Caco-2 (cell line): ENCODE measurements at regions not wholly inside any gene's neighbourhood (a gene's known extent, or its start where the extent isn't known, plus 50 kb on each side); places are given as distances from the start of the nearest gene placed in this dataset.

Experiments used
- BruUV-seq: library from RNA; stranded (reverse); fragments of 400-500 nt; replicated peaks from 2 replicates; lab custom pipeline; 2021; lab: Mats Ljungman, UMichigan
- CTCF ChIA-PET: fragments of 300-600 bp; sonication (Branson Sonifier 250); formaldehyde crosslinking; loops from one replicate; lab custom pipeline; 2022; ENCODE audit warnings: antibody characterized with exemption; lab: Charles Lee
- POLR2A ChIA-PET: fragments of 300-600 bp; sonication (Branson Sonifier 250); formaldehyde crosslinking; loops from one replicate; lab custom pipeline; 2022; ENCODE audit warnings: antibody characterized with exemption; lab: Charles Lee
- DNase-seq, 2 experiments: peaks; one replicate each; pipeline versions ENCODE4 v3.0.0 to v3.0.0-alpha.2; 2020 to 2022
- H3K27me3 ChIP-seq: replicated peaks from 2 replicates; pipeline ENCODE4 v1.6.0; 2011; ENCODE audit warnings: low read length; ENCODE audit not compliant: control insufficient read depth, insufficient read depth
- H3K36me3 ChIP-seq: 2 replicates; pipeline ENCODE4 v1.5.1; 2011; ENCODE audit warnings: low read length; ENCODE audit not compliant: control insufficient read depth, insufficient read depth
- H3K4me1 ChIP-seq: fragments of 250-450 bp; sonication (Bioruptor Pico); 2 replicates; pipeline ENCODE4 v1.5.1; 2020; ENCODE audit warnings: mild to moderate bottlenecking
- H3K4me3 ChIP-seq: 2 replicates; pipeline ENCODE4 v1.5.1; 2011; ENCODE audit warnings: low read depth, mild to moderate bottlenecking, control low read depth, low read length
- H3K9me3 ChIP-seq: fragments of 250-450 bp; sonication (Bioruptor Pico); 2 replicates; pipeline ENCODE4 v1.5.1; 2020; ENCODE audit warnings: mild to moderate bottlenecking, moderate library complexity
- H3K27ac Mint-ChIP-seq: one replicate; pipeline ENCODE4 v1.8.0; 2022; ENCODE audit warnings: mixed read lengths; ENCODE audit not compliant: unreplicated experiment
- H3K27me3 Mint-ChIP-seq: one replicate; pipeline ENCODE4 v1.8.0; 2022; ENCODE audit warnings: mixed read lengths; ENCODE audit not compliant: insufficient read depth, unreplicated experiment
- H3K36me3 Mint-ChIP-seq: one replicate; pipeline ENCODE4 v1.8.0; 2022; ENCODE audit warnings: mild to moderate bottlenecking, mixed read lengths; ENCODE audit not compliant: insufficient read depth, unreplicated experiment
- H3K4me1 Mint-ChIP-seq: one replicate; pipeline ENCODE4 v1.8.0; 2022; ENCODE audit warnings: low read depth, mixed read lengths; ENCODE audit not compliant: unreplicated experiment
- H3K4me3 Mint-ChIP-seq: one replicate; pipeline ENCODE4 v1.8.0; 2022; ENCODE audit warnings: mild to moderate bottlenecking, moderate library complexity, mixed read lengths; ENCODE audit not compliant: unreplicated experiment
- H3K9me3 Mint-ChIP-seq: one replicate; pipeline ENCODE4 v1.8.0; 2022; ENCODE audit warnings: mixed read lengths; ENCODE audit not compliant: unreplicated experiment
- intact Hi-C: fragments of 100-400 bp; cut with micrococcal nuclease; formaldehyde crosslinking; loops from one replicate; pipeline ENCODE4 v1.10.0; 2022; ENCODE audit not compliant: unreplicated experiment
- TF ChIP-seq, protein P1 (sequence below), 2 experiments: fragments of 200-600 bp in 1 of 2; IDR thresholded peaks; 1 replicate in 1 of 2; 2 replicates in 1 of 2; pipeline versions ENCODE4 v1.5.1 to v1.8.0; 2011 to 2022; ENCODE audit warnings: antibody characterized with exemption in 1 of 2, control low read depth in 1 of 2, inconsistent platforms in 1 of 2, low read depth in 1 of 2, low read length in 1 of 2, mild to moderate bottlenecking in 1 of 2, moderate library complexity in 1 of 2; ENCODE audit not compliant: insufficient read depth in 1 of 2, severe bottlenecking in 1 of 2, unreplicated experiment in 1 of 2

DNA sequence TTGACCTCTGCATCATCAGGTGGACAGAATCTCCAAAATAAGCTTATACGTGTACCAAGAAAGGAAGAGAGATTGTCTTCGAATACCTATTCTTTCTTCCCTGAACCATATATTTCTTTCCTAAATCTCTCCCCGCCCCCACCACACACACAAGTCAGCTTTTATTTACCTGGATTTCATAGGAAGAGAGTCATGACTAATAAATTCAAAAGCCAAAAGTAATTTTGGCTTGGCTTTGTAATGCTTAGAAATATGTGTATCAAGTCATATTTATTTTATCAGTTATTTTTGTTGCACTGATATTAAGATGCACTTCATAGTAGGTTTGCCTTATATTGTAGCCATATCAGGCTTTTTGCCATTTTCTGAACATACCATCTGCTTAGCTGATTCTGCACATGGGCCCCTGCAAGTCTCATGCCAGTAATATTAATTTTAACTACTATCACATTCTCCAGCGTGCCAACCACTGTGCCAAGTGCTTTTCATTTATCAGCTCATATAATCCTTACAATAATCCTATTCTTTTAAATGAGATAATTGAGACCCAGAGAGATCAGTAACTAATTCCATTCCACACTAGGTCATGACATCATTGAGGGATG, 1405.3 kb upstream of the NUDT12 start:
- H3K36me3 ChIP-seq = no peaks in the 10 kb centered on the region
- CTCF ChIA-PET = no interaction called here

DNA sequence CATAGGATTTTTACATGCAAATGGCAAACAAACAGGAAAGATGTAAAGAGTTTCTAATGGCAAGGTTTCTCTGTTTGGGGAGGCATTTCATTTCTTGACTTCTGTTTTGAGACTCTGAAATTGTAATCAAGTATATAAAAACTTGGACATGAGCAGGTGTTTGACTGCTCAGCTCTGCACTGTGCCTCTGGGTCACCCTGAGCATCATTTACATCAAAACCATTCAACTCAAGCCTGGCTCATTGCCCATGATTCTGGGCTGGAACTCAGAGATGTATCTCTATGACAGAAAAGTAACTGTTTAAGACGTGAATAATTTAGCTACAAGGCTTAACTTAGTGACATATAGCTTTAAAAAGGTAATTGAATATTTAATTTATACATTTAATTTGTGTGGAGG, 1402.4 kb upstream of the NUDT12 start:
- H3K36me3 ChIP-seq = no peaks in the 10 kb centered on the region
- Mint-ChIP-seq H3K4me1 (no peaks in the 10 kb centered on the region), H3K36me3 (no peaks in the 10 kb centered on the region), H3K27me3 (no peaks in the 10 kb centered on the region), H3K4me3 (no peak overlapping the region), H3K9me3 (no peaks in the 10 kb centered on the region), H3K27ac (no peak overlapping the region)
- BruUV-seq = no TSS peak
- POLR2A ChIA-PET = no interaction called here
- H3K4me1 ChIP-seq = no peaks in the 10 kb centered on the region
- H3K4me3 ChIP-seq = no peak overlapping the region
- CTCF ChIA-PET = no interaction called here
- TF ChIP-seq, protein P1, sequence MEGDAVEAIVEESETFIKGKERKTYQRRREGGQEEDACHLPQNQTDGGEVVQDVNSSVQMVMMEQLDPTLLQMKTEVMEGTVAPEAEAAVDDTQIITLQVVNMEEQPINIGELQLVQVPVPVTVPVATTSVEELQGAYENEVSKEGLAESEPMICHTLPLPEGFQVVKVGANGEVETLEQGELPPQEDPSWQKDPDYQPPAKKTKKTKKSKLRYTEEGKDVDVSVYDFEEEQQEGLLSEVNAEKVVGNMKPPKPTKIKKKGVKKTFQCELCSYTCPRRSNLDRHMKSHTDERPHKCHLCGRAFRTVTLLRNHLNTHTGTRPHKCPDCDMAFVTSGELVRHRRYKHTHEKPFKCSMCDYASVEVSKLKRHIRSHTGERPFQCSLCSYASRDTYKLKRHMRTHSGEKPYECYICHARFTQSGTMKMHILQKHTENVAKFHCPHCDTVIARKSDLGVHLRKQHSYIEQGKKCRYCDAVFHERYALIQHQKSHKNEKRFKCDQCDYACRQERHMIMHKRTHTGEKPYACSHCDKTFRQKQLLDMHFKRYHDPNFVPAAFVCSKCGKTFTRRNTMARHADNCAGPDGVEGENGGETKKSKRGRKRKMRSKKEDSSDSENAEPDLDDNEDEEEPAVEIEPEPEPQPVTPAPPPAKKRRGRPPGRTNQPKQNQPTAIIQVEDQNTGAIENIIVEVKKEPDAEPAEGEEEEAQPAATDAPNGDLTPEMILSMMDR (IDR thresholded peaks at IDR 0.05; ENCODE audit: insufficient read depth in 1 of 2, low read depth in 1 of 2, low read length in 1 of 2, severe bottlenecking in 1 of 2, unreplicated experiment in 1 of 2) = no peak
- no peaks in the 10 kb centered on the region for H3K9me3 ChIP-seq
- intact Hi-C loops = no loop called here
- H3K27me3 ChIP-seq = no peaks in the 10 kb centered on the region
- DNase-seq = no peak

More for the DNA sequence above, 1405.3 kb upstream of the NUDT12 start:
- H3K9me3 ChIP-seq = no peaks in the 10 kb centered on the region
- H3K27ac Mint-ChIP-seq = no peak overlapping the region
- no peaks in the 10 kb centered on the region for H3K27me3 ChIP-seq
- no TSS peak for BruUV-seq
- DNase-seq = no peak
- no peaks in the 10 kb centered on the region for H3K27me3 Mint-ChIP-seq
- no peaks in the 10 kb centered on the region for H3K36me3 Mint-ChIP-seq
- H3K4me1 ChIP-seq = no peaks in the 10 kb centered on the region
- no peaks in the 10 kb centered on the region for H3K4me1 Mint-ChIP-seq
- intact Hi-C loops = no loop called here
- no peaks in the 10 kb centered on the region for H3K9me3 Mint-ChIP-seq
- TF ChIP-seq, protein P1 (IDR thresholded peaks at IDR 0.05; ENCODE audit: insufficient read depth in 1 of 2, low read depth in 1 of 2, low read length in 1 of 2, severe bottlenecking in 1 of 2, unreplicated experiment in 1 of 2) = no peak
- POLR2A ChIA-PET = no interaction called here
- H3K4me3 Mint-ChIP-seq = no peak overlapping the region
- H3K4me3 ChIP-seq = no peak overlapping the region

DNA sequence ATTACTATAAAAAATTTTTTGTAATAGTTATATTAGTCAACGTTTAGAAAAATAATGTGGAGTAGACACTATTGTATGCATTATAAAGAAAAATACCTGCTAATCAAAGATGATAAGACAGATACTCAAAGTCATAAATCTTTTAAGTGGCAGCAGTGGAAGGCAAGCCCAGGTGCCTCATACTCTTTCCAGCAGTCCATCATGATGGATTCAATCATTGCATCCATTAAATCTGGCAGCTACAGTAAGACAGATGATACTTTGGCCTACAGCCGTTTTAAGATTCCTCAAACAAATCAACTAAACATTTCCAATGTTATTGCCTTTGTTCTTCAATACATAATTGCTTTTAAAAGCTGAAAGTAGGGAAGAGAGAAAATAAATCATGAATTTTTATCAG, 1392.9 kb upstream of the NUDT12 start:
- Mint-ChIP-seq H3K27ac (no peak overlapping the region), H3K27me3 (no peaks in the 10 kb centered on the region), H3K4me3 (no peak overlapping the region), H3K4me1 (no peaks in the 10 kb centered on the region), H3K36me3 (no peaks in the 10 kb centered on the region), H3K9me3 (peaks cover 17% of the 10 kb centered on the region)
- TF ChIP-seq, protein P1 (IDR thresholded peaks at IDR 0.05; ENCODE audit: insufficient read depth in 1 of 2, low read depth in 1 of 2, low read length in 1 of 2, severe bottlenecking in 1 of 2, unreplicated experiment in 1 of 2) = no peak
- no peak for DNase-seq
- Histone ChIP-seq H3K9me3 (no peaks in the 10 kb centered on the region), H3K27me3 (no peaks in the 10 kb centered on the region), H3K36me3 (no peaks in the 10 kb centered on the region), H3K4me3 (no peak overlapping the region), H3K4me1 (no peaks in the 10 kb centered on the region)
- ChIA-PET POLR2A (no interaction called here), CTCF (no interaction called here)
- BruUV-seq = no TSS peak
- intact Hi-C loops = no loop called here
